ENCODE measurements at regions not wholly inside any gene's neighbourhood (a gene's known extent, or its start where the extent isn't known, plus 50 kb on each side); places are given as distances from the start of the nearest gene placed in this dataset.
"Not testable (repeated sequence)": the region's sequence is repeated elsewhere in the genome, so short reads cannot be mapped to it uniquely, and the experiment has no call there.

DNA sequence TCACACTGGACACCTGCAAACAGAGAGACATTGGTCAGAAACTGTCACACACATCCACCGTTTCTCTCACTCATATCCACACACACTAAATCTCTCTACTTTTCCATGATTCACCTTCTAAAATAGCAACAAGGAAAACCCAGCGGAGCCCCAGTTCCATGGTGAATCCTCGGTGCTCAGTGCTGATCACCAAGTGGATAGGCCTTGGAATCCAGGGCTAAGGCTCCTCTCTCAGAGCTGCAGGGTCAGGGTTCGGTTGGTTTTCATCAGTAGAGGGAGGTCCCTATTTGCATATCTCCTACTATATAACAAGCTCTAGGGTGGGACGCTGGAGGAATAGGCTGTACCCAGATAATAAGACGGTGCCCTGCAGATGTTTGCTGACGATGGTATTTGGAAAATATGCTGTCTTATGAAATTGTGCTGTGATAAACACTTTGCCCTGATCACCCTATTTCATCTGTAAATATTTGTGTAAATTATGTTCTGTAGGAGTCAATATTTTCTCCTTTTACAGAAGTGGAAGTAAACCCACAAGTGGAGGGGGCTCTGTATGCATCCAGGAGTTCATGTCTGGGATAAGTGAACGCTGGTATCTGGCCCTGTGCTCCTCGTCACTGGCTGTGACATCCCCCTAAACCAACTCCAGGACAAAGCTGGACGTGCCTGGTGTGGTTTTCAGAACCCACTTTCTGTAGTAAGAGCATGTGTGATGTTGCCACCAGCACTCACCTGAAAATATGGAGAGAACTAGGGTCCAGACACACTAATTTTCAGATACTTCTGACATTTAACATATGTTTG, 709.2 kb downstream of the TMEM121 start:
- no peaks in the 10 kb centered on the region for H3K27me3 Mint-ChIP-seq (ENCODE audit: low read depth)
- H3K4me3 Mint-ChIP-seq (ENCODE audit: unreplicated experiment) = no peak overlapping the region
- TF ChIP-seq, protein P1, sequence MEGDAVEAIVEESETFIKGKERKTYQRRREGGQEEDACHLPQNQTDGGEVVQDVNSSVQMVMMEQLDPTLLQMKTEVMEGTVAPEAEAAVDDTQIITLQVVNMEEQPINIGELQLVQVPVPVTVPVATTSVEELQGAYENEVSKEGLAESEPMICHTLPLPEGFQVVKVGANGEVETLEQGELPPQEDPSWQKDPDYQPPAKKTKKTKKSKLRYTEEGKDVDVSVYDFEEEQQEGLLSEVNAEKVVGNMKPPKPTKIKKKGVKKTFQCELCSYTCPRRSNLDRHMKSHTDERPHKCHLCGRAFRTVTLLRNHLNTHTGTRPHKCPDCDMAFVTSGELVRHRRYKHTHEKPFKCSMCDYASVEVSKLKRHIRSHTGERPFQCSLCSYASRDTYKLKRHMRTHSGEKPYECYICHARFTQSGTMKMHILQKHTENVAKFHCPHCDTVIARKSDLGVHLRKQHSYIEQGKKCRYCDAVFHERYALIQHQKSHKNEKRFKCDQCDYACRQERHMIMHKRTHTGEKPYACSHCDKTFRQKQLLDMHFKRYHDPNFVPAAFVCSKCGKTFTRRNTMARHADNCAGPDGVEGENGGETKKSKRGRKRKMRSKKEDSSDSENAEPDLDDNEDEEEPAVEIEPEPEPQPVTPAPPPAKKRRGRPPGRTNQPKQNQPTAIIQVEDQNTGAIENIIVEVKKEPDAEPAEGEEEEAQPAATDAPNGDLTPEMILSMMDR (IDR thresholded peaks at IDR 0.05) = no peak
- H3K9me3 Mint-ChIP-seq (ENCODE audit: low read depth) = peaks cover 75% of the 10 kb centered on the region
- H3K27ac Mint-ChIP-seq (ENCODE audit: unreplicated experiment) = no peak overlapping the region
- H3K36me3 Mint-ChIP-seq (ENCODE audit: low read depth) = no peaks in the 10 kb centered on the region
- DNase-seq (ENCODE audit: low spot score) = no peak
- H3K4me1 Mint-ChIP-seq (ENCODE audit: low read depth) = no peaks in the 10 kb centered on the region

DNA sequence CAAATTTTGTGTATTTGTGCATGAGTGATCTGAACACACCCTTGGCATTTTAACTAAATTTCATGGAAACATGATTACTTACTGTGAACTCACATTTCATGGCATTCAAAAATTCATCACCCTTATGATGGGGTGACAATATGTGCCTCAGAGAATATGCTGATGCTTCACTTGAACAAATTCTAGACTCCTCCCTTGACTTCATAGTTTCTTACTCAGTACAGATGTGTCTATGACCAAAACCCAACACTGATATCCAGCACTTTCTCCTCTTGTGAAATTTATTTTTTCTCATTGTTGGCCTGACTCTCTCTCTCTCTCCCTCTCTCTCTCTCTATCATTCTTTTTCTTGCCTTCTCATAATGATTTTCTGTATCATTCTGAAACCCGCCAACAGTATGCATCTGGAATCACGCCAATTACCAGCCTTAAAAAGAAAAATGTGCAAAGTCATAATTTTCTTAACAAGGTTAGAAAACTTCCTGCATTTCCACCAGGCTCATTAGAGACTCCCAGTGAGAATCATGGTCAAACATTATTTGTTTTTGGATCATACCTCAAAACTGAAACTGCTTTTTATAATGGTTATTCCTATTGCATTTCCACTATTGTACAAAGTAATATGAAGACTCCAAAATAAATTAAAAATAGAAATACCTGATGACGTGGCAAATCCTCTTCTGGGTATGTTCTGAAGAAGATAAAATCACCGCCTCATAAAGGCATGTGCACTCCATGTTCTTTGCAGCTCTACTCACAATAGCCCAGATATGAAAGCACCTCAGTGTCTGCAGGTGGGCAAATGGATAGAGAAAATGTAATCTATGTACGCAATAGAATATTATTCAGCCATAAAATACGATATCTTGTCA, 722.2 kb downstream of the TMEM121 start:
- peaks cover 68% of the 10 kb centered on the region for H3K9me3 Mint-ChIP-seq (ENCODE audit: low read depth)
- no peak overlapping the region for H3K27ac Mint-ChIP-seq (ENCODE audit: unreplicated experiment)

DNA sequence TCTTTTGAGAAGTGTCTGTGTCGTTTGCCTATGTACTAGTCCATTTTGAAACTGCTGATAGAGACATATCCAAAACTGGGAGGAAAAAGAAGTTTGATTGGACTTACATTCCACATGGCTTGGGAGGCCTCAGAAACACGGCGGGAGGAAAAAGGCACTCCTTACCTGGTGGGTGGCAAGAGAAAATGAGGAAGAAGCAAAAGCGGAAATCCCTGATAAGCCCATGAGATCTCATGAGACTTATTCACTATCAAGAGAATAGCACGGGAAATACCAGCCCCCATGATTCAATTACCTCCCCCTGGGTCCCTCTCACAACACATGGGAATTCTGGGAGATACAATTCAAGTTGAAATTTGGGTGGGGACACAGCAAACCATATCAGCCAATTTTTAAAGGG, 727.6 kb downstream of the TMEM121 start:
- not testable (repeated sequence) for H3K4me3 Mint-ChIP-seq (ENCODE audit: unreplicated experiment); H3K27ac Mint-ChIP-seq (ENCODE audit: unreplicated experiment); H3K4me1 Mint-ChIP-seq (ENCODE audit: low read depth); DNase-seq (ENCODE audit: low spot score); H3K36me3 Mint-ChIP-seq (ENCODE audit: low read depth); H3K27me3 Mint-ChIP-seq (ENCODE audit: low read depth)
- peaks cover 52% of the 10 kb centered on the region for H3K9me3 Mint-ChIP-seq (ENCODE audit: low read depth)

More for the DNA sequence above, 722.2 kb downstream of the TMEM121 start:
- TF ChIP-seq, protein P1 (IDR thresholded peaks at IDR 0.05) = no peak
- Mint-ChIP-seq H3K27me3 (ENCODE audit: low read depth) (no peaks in the 10 kb centered on the region), H3K36me3 (ENCODE audit: low read depth) (peaks cover 3% of the 10 kb centered on the region), H3K4me3 (ENCODE audit: unreplicated experiment) (no peak overlapping the region), H3K4me1 (ENCODE audit: low read depth) (no peaks in the 10 kb centered on the region)
- no peak for DNase-seq (ENCODE audit: low spot score)

DNA sequence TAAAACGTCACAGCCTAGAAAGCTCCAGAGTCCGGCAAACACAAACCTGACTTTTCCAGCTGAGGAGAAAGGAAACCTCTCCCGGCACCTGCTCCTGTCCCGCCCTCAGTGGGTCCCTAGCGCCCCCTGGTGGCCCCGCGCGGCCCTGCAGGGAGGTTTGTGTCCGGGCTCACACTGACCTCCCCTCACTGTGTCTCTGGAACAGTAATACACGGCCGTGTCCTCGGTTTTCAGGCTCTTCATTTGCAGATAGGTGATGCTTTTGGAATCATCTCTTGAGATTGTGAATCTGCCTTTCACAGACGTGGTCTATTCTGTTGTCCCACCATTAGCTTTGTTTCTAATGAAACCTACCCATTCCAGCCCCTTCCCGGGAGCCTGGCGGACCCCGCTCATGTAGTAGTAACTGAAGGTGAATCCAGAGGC, 731.2 kb downstream of the TMEM121 start:
- not testable (repeated sequence) for H3K4me1 Mint-ChIP-seq (ENCODE audit: low read depth); H3K4me3 Mint-ChIP-seq (ENCODE audit: unreplicated experiment); DNase-seq (ENCODE audit: low spot score); H3K36me3 Mint-ChIP-seq (ENCODE audit: low read depth); H3K27me3 Mint-ChIP-seq (ENCODE audit: low read depth); H3K27ac Mint-ChIP-seq (ENCODE audit: unreplicated experiment)
- peaks cover 58% of the 10 kb centered on the region for H3K9me3 Mint-ChIP-seq (ENCODE audit: low read depth)

DNA sequence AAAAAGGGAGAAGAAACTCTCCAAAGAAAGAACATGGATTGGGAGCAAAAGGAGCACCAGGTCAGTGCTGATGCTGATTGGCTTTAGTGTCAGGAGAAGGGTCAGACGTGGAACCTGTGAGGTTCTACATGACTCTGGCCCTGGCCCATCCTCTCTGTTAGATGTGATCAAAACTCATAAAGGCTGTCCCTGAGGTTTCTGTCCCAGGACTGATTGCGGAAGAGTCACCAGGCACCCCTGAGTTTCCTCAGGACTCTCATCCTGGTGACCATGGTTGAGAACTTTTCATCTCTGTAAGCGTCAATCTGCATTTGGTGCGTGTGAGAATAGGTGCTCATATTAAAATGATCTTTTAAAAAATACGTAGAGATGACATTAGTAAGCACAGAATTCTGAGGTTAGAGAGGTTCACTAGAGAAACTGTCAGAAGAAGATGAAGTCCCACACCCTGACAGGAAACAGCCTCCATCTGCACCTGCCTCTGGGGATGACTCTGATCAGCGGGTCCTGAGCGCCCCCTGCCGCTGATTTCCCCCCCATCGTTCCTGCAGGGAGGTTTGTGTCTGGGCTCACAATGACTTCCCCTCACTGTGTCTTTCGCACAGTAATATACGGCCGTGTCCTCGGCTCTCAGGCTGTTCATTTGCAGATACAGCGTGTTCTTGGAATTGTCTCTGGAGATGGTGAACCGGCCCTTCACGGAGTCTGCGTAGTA, 741.8 kb downstream of the TMEM121 start:
- TF ChIP-seq, protein P1 (IDR thresholded peaks at IDR 0.05) = no peak

DNA sequence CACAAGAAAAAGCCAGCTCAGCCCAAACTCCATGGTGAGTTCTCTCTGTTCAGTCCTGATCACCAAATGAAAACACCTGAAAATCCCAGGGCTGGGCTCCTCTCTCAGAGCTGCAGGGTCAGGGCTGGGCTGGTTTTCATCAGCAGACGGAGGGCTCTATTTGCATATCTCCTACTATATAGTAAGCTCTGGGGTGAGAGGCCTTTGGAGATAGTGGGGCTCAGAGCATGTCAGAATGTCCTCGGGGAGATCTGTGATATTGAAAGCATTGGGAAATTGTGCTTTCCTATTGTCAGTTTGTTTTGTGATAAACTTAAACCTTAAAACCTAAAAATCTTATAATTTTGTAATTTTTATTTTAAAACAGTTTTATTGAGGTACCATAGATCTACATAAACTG, 742.6 kb downstream of the TMEM121 start:
- TF ChIP-seq, protein P1 (IDR thresholded peaks at IDR 0.05) = no peak
- H3K4me1 Mint-ChIP-seq (ENCODE audit: low read depth) = no peaks in the 10 kb centered on the region
- peaks cover 68% of the 10 kb centered on the region for H3K9me3 Mint-ChIP-seq (ENCODE audit: low read depth)
- DNase-seq (ENCODE audit: low spot score) = no peak
- no peaks in the 10 kb centered on the region for H3K27me3 Mint-ChIP-seq (ENCODE audit: low read depth)
- H3K36me3 Mint-ChIP-seq (ENCODE audit: low read depth) = peaks cover 2% of the 10 kb centered on the region
- no peak overlapping the region for H3K4me3 Mint-ChIP-seq (ENCODE audit: unreplicated experiment)
- no peak overlapping the region for H3K27ac Mint-ChIP-seq (ENCODE audit: unreplicated experiment)

More for the DNA sequence above, 741.8 kb downstream of the TMEM121 start:
- Mint-ChIP-seq H3K27ac (ENCODE audit: unreplicated experiment) (no peak overlapping the region), H3K4me1 (ENCODE audit: low read depth) (no peaks in the 10 kb centered on the region), H3K27me3 (ENCODE audit: low read depth) (no peaks in the 10 kb centered on the region), H3K9me3 (ENCODE audit: low read depth) (peaks cover 71% of the 10 kb centered on the region), H3K4me3 (ENCODE audit: unreplicated experiment) (no peak overlapping the region), H3K36me3 (ENCODE audit: low read depth) (no peaks in the 10 kb centered on the region)
- DNase-seq (ENCODE audit: low spot score) = no peak

Data from chondrocyte (in vitro differentiated cells).